Subcutaneous abdominal adipose tissue (tissue), 5 donors: ENCODE measurements at regions not wholly inside any gene's neighbourhood (a gene's known extent, or its start where the extent isn't known, plus 50 kb on each side); places are given as distances from the start of the nearest gene placed in this dataset.

Experiments used
- H3K27ac ChIP-seq: one replicate; pipeline ENCODE4 v1.7.0; 2013; ENCODE audit warnings: low read depth, mild to moderate bottlenecking, inconsistent platforms, low read length, moderate library complexity
- H3K27me3 ChIP-seq, 5 donors: one replicate each; pipeline ENCODE4 v1.7.0; 2013; ENCODE audit warnings: low read length in 5 of 5, inconsistent platforms in 1 of 5; ENCODE audit not compliant: control insufficient read depth in 5 of 5, insufficient read depth in 4 of 5
- H3K36me3 ChIP-seq, 5 donors: one replicate each; pipeline ENCODE4 v1.7.0; 2013; ENCODE audit warnings: low read length in 5 of 5; ENCODE audit not compliant: control insufficient read depth in 5 of 5, insufficient read depth in 5 of 5
- H3K4me1 ChIP-seq, 5 donors: one replicate each; pipeline ENCODE4 v1.7.0; 2013; ENCODE audit warnings: low read length in 5 of 5, mild to moderate bottlenecking in 3 of 5, moderate library complexity in 1 of 5; ENCODE audit not compliant: control insufficient read depth in 5 of 5, insufficient read depth in 5 of 5
- H3K4me3 ChIP-seq, 5 donors: one replicate each; pipeline ENCODE4 v1.7.0; 2013; ENCODE audit warnings: low read length in 5 of 5, low read depth in 1 of 5
- H3K9ac ChIP-seq, 5 donors: one replicate each; pipeline ENCODE4 v1.7.0; 2013; ENCODE audit warnings: low read length in 5 of 5, mild to moderate bottlenecking in 4 of 5, moderate library complexity in 3 of 5
- H3K9me3 ChIP-seq, 5 donors: one replicate each; pipeline ENCODE4 v1.7.0; 2013; ENCODE audit warnings: low read length in 5 of 5; ENCODE audit not compliant: control insufficient read depth in 5 of 5
- donor health status: healthy.
- donor health status: healthy.
- donor health status: healthy.
- donor health status: healthy.
- donor health status: healthy.

DNA sequence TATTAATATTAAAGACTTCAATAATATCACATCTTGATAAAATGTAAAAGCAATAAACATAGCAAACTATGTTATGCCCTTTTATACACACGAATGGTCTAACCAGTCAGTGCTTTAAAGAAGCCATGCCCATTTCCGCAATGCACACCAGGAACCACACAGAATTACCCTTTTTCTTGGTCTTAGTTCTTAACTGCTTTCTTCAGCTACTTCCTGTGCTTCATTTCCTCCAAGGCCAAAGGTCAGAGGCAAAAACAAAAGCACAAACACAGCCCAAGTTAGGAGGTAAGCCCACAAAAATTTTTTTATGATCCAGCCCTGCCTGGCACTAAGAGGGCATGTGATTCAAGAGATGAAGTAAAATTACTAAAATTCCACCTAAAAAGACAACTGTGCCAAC, 267.2 kb downstream of the FBXO15 start:
- H3K4me1 ChIP-seq = peaks cover 0 to 3% (median 0%) of the 10 kb centered on the region in 5 donors
- peaks cover 0 to 3% (median 0%) of the 10 kb centered on the region in 5 donors for H3K9me3 ChIP-seq
- no peak overlapping the region for H3K4me3 ChIP-seq
- H3K27me3 ChIP-seq = no peaks in the 10 kb centered on the region
- H3K9ac ChIP-seq = no peak overlapping the region
- no peak overlapping the region for H3K27ac ChIP-seq
- no peaks in the 10 kb centered on the region for H3K36me3 ChIP-seq

DNA sequence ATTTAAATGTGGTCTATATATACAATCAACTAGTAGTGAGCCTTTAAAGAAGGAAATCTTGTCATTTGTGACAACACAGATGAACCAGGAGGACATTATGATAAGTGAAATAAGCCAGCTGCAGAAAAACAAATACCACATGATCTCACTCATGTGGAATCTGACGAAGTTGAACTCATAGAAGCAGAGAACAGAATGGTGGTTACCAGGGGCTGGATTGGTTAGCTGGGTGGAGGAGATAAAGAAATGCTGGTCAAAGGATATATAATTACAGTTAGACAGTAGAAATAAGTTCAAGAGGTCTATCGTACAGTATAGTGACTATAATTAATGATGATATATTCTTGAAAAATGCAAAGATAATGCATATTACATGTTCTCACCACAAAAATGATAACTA, 267.9 kb downstream of the FBXO15 start:
- no peak overlapping the region for H3K9ac ChIP-seq
- no peaks in the 10 kb centered on the region for H3K27me3 ChIP-seq
- H3K9me3 ChIP-seq = peaks cover 0 to 3% (median 0%) of the 10 kb centered on the region in 5 donors
- H3K27ac ChIP-seq = no peak overlapping the region
- no peaks in the 10 kb centered on the region for H3K36me3 ChIP-seq
- peaks cover 0 to 3% (median 0%) of the 10 kb centered on the region in 5 donors for H3K4me1 ChIP-seq
- no peak overlapping the region for H3K4me3 ChIP-seq

DNA sequence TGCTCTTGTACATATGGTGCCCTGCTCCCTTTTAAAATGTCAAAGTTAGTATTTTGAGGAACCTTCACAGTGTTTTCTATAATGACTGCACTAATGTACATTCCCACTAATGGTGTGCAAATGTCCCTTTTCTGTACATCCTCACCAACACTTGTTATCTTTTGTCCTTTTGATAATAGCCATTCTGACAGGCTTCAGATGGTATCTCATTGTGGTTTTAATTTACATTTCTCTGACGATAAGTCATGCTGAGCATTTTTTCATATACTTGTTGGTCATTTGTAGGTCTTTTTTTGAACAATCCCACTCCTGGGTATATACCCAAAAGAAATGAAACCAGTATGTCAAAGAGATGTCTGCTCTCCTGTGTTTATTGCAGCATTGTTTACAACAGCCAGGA, 268.3 kb downstream of the FBXO15 start:
- peaks cover 0 to 3% (median 0%) of the 10 kb centered on the region in 5 donors for H3K4me1 ChIP-seq
- H3K36me3 ChIP-seq = no peaks in the 10 kb centered on the region
- H3K27ac ChIP-seq = no peak overlapping the region
- no peak overlapping the region for H3K4me3 ChIP-seq
- no peaks in the 10 kb centered on the region for H3K27me3 ChIP-seq
- no peak overlapping the region for H3K9ac ChIP-seq
- peaks cover 0 to 3% (median 0%) of the 10 kb centered on the region in 5 donors for H3K9me3 ChIP-seq

DNA sequence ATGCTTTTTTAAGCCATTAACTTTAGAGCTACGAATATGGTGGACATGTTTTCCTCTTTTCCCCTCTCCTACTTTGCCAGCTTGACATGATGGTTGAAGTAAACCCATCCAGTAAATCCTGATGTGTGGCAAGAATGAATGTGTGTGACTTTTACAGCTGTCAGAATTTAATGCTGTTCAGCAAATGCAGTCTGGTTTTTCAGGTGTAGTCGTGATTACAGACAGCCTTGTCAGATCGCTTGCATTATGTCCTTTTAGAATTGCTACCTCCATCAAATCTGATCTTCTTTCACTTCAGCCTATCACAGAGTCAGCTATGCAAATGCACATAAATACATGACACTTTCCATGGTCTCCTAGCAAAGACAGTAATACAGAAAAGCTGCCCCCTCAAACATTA, 278.5 kb downstream of the FBXO15 start:
- Histone ChIP-seq H3K4me1 (no peaks in the 10 kb centered on the region), H3K4me3 (no peak overlapping the region), H3K27me3 (peaks cover 0 to 3% (median 0%) of the 10 kb centered on the region in 5 donors), H3K36me3 (no peaks in the 10 kb centered on the region), H3K27ac (no peak overlapping the region), H3K9me3 (no peaks in the 10 kb centered on the region), H3K9ac (no peak overlapping the region)

DNA sequence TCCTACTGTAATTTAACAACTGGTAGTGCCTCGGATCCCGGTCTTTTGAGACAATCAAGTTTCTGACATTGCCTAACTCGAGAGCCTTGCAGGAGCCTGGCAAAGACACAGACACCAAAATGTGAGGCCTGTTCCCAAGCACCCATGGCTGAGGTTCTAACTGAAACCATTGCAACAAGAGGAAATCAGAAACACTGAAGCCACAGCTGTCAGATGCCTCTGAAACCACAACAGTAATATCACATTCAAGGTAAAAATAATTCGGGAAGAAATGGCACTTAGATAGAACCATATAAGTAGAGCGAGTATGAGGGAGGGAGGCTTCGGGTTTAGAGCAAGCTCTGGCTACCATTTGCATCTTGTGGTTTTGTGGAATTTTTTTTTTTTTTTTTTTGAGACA, 285.9 kb downstream of the FBXO15 start:
- H3K9me3 ChIP-seq = no peaks in the 10 kb centered on the region
- no peaks in the 10 kb centered on the region for H3K4me1 ChIP-seq
- no peaks in the 10 kb centered on the region for H3K36me3 ChIP-seq
- H3K27me3 ChIP-seq = no peaks in the 10 kb centered on the region
- H3K9ac ChIP-seq = no peak overlapping the region
- H3K4me3 ChIP-seq = no peak overlapping the region
- H3K27ac ChIP-seq = no peak overlapping the region

DNA sequence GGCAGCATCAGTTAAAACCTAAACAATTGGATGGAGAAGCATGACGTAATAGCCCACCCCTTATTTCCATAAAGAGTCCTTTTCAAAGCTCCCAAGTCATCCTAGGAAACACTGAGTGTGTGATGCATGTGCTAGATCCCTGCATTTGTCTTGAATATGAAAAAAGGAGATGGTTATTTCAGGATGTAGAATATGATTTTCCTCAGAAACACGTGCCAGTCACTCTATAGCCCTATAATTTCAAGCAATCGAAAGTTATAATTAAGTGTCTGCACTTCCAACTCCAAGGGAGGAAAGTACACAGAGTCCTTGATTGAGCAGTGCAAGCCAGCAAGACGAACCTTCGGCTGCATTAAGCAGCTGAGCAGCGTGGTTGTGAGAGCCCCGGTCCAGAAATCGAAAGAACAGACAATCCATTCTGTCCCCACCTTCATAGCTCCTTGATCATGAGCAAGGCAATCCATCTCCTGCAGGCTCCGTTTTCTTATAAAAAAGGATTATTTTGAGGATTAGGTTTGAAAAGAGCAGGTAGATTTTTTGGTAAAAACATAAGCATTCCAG, 287.7 kb downstream of the FBXO15 start:
- no peaks in the 10 kb centered on the region for H3K9me3 ChIP-seq
- H3K27me3 ChIP-seq = no peaks in the 10 kb centered on the region

DNA sequence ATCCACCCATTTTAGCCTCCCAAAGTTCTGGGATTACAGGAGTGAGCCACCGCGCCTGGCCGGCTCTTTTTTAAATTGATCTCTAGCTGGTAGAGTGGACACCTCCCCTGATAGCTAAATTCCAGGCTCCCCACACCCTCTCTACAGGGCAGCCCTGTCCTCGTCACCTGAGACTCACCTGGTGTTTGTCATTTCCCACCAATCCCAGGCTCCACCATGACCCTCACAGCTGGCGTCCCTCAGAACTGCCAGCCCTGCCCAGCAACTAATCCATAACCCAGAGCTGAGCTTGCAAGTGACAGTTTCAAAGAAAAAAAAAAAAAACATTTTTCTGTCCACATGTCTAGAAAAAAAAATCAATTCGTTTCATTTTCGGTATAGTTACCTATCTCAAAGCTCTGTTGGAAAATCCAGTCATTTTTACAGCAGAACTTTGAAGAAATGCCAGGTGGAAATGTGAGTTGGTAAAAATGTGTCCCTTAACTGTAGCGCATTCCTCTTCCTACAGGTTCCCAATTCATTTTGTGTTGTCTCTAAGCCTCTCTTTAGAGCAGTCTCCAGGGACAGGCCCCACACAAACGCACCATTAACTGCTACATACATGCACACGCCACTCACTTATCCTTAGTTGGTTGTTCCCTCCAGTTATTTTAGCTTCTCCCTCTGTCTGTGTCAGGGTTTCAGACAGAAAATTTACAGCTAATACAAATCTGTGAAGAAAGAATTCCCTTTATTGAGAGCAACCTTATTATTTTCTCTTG, 294.7 kb downstream of the FBXO15 start:
- Histone ChIP-seq H3K4me3 (no peak overlapping the region), H3K9ac (no peak overlapping the region), H3K27me3 (no peaks in the 10 kb centered on the region), H3K4me1 (peaks cover 0 to 9% (median 0%) of the 10 kb centered on the region in 5 donors), H3K9me3 (no peaks in the 10 kb centered on the region), H3K36me3 (no peaks in the 10 kb centered on the region), H3K27ac (no peak overlapping the region)

More for the DNA sequence above, 287.7 kb downstream of the FBXO15 start:
- Histone ChIP-seq H3K9ac (no peak overlapping the region), H3K27ac (no peak overlapping the region), H3K36me3 (no peaks in the 10 kb centered on the region), H3K4me3 (no peak overlapping the region), H3K4me1 (no peaks in the 10 kb centered on the region)

DNA sequence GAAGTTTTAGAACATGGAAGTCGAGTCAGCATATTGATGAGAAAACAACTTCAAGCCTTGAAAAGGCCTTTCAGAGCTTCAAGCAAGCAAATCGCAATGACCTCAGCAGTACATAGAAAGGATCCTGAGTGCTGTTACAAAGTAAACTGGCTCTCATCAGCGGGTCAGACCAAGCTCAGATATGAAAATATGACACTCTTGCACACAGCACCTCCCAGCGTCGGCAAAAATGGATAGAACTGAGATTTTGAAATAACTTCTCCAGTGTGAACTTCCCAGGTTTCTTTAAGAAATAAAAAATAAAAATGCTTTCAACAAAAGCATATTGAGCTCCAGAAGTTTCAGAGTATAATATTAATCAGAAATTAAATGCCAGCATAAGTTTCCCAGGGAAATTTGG, 296.9 kb downstream of the FBXO15 start:
- no peak overlapping the region for H3K27ac ChIP-seq
- no peaks in the 10 kb centered on the region for H3K27me3 ChIP-seq
- no peaks in the 10 kb centered on the region for H3K36me3 ChIP-seq
- no peak overlapping the region for H3K9ac ChIP-seq
- H3K4me3 ChIP-seq = no peak overlapping the region
- H3K4me1 ChIP-seq = peaks cover 0 to 13% (median 0%) of the 10 kb centered on the region in 5 donors
- no peaks in the 10 kb centered on the region for H3K9me3 ChIP-seq

DNA sequence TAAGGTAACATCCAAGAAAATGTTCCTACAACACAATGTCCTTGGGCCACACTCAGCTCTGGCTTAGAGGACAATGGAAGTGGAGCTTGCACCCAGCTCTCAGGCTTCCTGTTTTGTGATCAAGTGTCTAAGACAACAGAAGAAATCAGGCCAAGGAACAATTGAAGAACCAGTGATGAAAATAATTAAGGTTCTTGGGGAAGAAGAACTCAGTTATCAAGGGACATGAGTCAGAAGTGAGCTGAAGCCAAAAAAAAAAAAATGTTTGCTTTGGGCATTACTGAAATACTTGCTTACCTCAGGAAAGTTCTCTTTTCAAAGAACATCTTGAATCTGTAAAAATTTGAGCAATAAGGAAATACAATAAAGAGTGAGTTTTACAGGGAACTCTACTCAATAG, 299.0 kb downstream of the FBXO15 start:
- Histone ChIP-seq H3K4me3 (no peak overlapping the region), H3K9ac (no peak overlapping the region), H3K27ac (no peak overlapping the region), H3K36me3 (no peaks in the 10 kb centered on the region), H3K9me3 (no peaks in the 10 kb centered on the region), H3K4me1 (peaks cover 0 to 13% (median 0%) of the 10 kb centered on the region in 5 donors), H3K27me3 (peaks cover 0 to 8% (median 0%) of the 10 kb centered on the region in 5 donors)

DNA sequence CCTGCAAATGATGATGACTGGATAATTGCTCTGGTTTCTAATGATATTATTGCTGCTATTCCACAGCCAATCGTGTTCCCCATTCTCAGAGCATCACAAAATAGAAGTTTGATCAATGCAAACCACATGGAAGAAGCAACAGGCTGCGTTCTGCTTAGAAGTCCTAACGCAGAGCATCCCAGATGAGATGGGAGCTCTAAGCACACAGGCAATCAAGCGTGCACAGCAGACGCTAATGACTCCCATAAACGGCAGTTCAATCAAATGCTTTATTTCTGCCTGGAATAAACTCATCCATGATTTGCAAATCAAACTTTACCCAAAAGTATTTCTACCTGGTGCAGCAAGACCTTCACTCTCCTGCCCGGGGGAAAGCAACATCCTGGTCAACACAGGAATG, 304.2 kb downstream of the FBXO15 start:
- Histone ChIP-seq H3K9ac (no peak overlapping the region), H3K36me3 (no peaks in the 10 kb centered on the region), H3K4me1 (peaks cover 0 to 6% (median 0%) of the 10 kb centered on the region in 5 donors), H3K4me3 (no peak overlapping the region), H3K27ac (no peak overlapping the region), H3K9me3 (no peaks in the 10 kb centered on the region), H3K27me3 (peaks cover 0 to 12% (median 5%) of the 10 kb centered on the region in 5 donors)
